ENCODE measurements at regions not wholly inside any gene's neighbourhood (a gene's known extent, or its start where the extent isn't known, plus 50 kb on each side); places are given as distances from the start of the nearest gene placed in this dataset.

GRCh38 chr6:163949431-163949830, 534.9 kb downstream of the QKI start:
- TF ChIP-seq ELF4 (IDR thresholded peaks at IDR 0.05) (no peak), NFRKB (IDR thresholded peaks at IDR 0.05) (no peak), FOXM1 (IDR thresholded peaks at IDR 0.05; ENCODE audit: borderline replicate concordance) (no peak)

Measured in HEK293T (cell line).